RCC 7860 (cell line): ENCODE measurements at regions not wholly inside any gene's neighbourhood (a gene's known extent, or its start where the extent isn't known, plus 50 kb on each side); places are given as distances from the start of the nearest gene placed in this dataset.
"Not testable (repeated sequence)": the region's sequence is repeated elsewhere in the genome, so short reads cannot be mapped to it uniquely, and the experiment has no call there.

Experiments used
- DNase-seq: peaks from one replicate; pipeline ENCODE4 v3.0.0-alpha.2; 2015; ENCODE audit warnings: low spot score
- FAIRE-seq: peaks from 2 replicates; lab custom pipeline; 2012; peaks lifted over from hg19 to GRCh38; lab: Jason Lieb, UNC

GRCh38 chr14:30355431-30355913 lies 203.5 kb upstream of the G2E3 start:
- no peak for FAIRE-seq
- no peak for DNase-seq

GRCh38 chr14:30356438-30357202 lies 202.3 kb upstream of the G2E3 start:
- no peak for FAIRE-seq

GRCh38 chr14:30357791-30358190 lies 201.2 kb upstream of the G2E3 start:
- DNase-seq, result no peak
- no peak for FAIRE-seq

More at GRCh38 chr14:30356438-30357202, 202.3 kb upstream of the G2E3 start:
- no peak for DNase-seq

- FAIRE-seq, result no peak
- DNase-seq, result no peak
Observed at GRCh38 chr14:30362369-30363218, 196.4 kb upstream of the G2E3 start.

GRCh38 chr14:30363219-30363880 lies 195.6 kb upstream of the G2E3 start:
- FAIRE-seq, DNase-seq: not testable (repeated sequence)

- DNase-seq, result no peak
- no peak for FAIRE-seq
Observed at GRCh38 chr14:30369502-30370180, 189.3 kb upstream of the G2E3 start.

- FAIRE-seq (no peak), DNase-seq (no peak)
Observed at GRCh38 chr14:30373053-30373452, 185.9 kb upstream of the G2E3 start.

GRCh38 chr14:30373526-30373925 lies 185.4 kb upstream of the G2E3 start:
- FAIRE-seq, result no peak
- no peak for DNase-seq

- DNase-seq (peak; percentile 4), FAIRE-seq (no peak)
Observed at GRCh38 chr14:30375296-30375892, 183.6 kb upstream of the G2E3 start.

- DNase-seq, result no peak
- FAIRE-seq, result no peak
Observed at GRCh38 chr14:30381861-30382480, 177.0 kb upstream of the G2E3 start.

GRCh38 chr14:30385925-30386324 lies 173.0 kb upstream of the G2E3 start:
- DNase-seq, result no peak
- FAIRE-seq, result no peak

- FAIRE-seq (no peak), DNase-seq (no peak)
Observed at GRCh38 chr14:30387871-30388270, 171.1 kb upstream of the G2E3 start.

- no peak for FAIRE-seq
- DNase-seq, result no peak
Observed at GRCh38 chr14:30389134-30389876, 169.7 kb upstream of the G2E3 start.

- FAIRE-seq (no peak), DNase-seq (no peak)
Observed at GRCh38 chr14:30389877-30390385, 169.0 kb upstream of the G2E3 start.

GRCh38 chr14:30395065-30395464 lies 163.9 kb upstream of the G2E3 start:
- no peak for FAIRE-seq
- no peak for DNase-seq

GRCh38 chr14:30402846-30403245 lies 156.1 kb upstream of the G2E3 start:
- no peak for FAIRE-seq
- DNase-seq, result no peak

- FAIRE-seq (no peak), DNase-seq (no peak)
Observed at GRCh38 chr14:30403791-30404190, 155.2 kb upstream of the G2E3 start.

- not testable (repeated sequence) for DNase-seq, FAIRE-seq
Observed at GRCh38 chr14:30409508-30410015, 149.4 kb upstream of the G2E3 start.

- DNase-seq (no peak), FAIRE-seq (no peak)
Observed at GRCh38 chr14:30410986-30411385, 148.0 kb upstream of the G2E3 start.
